Fibroblast of skin of abdomen (primary cell): ENCODE measurements at regions not wholly inside any gene's neighbourhood (a gene's known extent, or its start where the extent isn't known, plus 50 kb on each side); places are given as distances from the start of the nearest gene placed in this dataset.
A peak's percentile ranks its signal among the peaks of the same experiment; 100 is the strongest.

ENCODE experiments used
- DNase-seq: peaks from one replicate; pipeline ENCODE4 v3.0.0-alpha.2; 2013

GRCh38 chr14:51145246-51145645, 50.3 kb upstream of the TRIM9 start:
- peak; percentile 4 for DNase-seq

- DNase-seq, result no peak
Measured at GRCh38 chr14:51147183-51147582, 52.3 kb upstream of the TRIM9 start.

DNA sequence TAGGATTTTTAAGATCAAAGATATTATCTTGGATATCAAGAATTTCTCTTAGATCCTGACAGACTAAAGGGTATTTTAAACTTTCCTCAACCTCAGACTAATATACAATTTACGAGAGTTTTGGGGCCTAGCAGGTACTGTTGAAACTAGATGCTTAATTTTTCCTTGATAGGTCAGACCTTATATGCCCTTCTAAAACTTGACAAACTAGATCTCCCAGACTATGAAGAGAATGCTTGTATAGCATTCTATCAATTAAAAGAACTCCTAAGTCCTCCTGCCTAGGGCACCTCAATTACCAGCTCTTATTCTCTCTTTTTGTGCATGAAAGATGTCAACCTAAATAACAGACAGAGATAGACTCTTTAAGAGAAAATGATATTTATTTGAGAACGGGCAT, 60.4 kb upstream of the TRIM9 start:
- no peak for DNase-seq

DNA sequence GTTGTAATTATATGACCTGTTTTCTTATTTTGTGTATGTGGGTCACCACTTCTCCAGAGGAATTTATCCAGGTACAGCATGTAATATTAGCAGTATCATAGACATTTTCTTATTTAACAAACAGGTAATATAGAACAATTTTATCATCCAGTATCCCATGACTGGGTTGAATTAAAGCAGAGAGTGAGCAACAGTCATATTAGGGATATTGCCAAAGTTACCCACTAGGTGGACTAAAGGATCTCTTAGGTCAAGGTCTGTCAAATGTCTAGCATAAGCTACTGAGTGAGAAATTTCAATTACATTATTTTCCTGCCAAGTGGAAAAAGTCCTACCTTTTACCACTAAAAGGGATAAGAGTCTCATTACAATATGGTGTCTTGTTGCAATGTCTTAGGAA, 62.1 kb upstream of the TRIM9 start:
- no peak for DNase-seq

DNA sequence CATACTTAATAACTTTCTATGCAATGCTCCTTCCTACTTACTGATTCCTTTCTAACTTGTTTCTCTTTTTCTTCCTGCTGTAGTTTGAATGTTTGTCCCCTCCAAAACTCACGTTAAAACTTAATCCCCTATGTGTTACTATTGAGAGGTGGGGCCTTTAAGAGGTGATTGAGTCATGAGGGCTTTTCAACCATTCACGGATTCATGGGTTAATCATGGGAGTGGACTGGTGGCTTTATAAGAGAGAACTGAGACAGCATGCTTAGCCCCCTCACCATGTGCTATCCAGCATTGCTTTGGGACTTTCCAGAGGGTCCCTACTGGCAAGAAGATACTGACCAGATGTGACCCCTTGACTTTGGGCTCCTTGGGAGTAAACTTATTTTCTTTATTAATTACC, 66.0 kb upstream of the TRIM9 start:
- DNase-seq, result no peak

GRCh38 chr14:51165415-51165814, 70.5 kb upstream of the TRIM9 start:
- DNase-seq, result no peak

DNA sequence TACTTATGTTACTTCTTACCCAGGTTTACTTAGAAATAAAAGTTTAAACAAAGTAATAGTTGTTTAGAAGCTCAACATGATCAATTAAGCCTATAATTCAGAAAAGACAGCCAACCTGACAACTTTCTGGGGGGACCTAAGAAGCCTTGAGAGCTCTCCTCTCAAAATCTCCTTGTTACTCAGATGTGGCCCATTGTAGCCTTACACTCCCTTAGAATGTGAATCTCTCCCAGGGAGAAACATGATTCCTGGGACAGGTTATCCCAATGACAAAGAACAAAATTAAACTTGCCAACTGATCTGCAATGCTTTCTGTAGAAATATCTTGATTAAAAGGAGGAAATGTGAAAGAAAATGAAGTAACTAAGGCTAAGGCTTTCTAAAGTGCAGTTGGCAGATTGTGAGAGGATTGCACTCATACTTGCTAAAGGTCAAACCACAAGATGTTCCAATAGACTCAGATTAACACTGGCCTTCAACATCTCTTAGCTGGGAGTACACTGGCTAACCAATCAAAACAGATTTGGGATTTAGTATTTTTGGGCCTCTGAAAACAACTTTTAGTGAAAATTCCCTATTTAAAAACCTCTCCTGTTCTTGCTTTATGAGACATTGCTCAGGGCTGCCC, 72.3 kb upstream of the TMX1 start:
- peak; percentile 12 for DNase-seq

GRCh38 chr14:51168215-51168613, 71.8 kb upstream of the TMX1 start:
- DNase-seq, result no peak

DNA sequence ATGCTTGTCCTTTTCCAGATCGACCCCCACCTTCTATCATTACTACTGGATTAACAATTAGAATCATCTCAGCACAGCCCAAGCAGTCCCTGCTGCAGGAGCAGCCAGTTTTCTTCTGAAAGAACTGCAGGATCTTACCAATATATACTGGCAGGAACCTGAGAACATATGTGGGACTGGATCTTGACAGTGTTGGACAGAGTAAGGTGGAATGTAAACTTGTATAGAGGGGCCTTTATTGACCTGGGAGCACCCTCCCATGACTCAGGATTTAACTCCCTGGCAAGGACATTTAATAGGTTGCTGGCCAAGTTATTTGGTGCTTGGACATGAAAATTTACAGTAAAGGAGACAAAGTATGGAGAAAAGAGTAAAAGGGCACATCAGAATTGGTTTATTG, 66.2 kb upstream of the TMX1 start:
- DNase-seq, result no peak

GRCh38 chr14:51176839-51177238, 63.2 kb upstream of the TMX1 start:
- peak; percentile 4 for DNase-seq

GRCh38 chr14:51180577-51180976, 59.5 kb upstream of the TMX1 start:
- DNase-seq, result no peak

- DNase-seq, result peak; percentile 4
Measured at GRCh38 chr14:51182131-51182565, 57.9 kb upstream of the TMX1 start.

- DNase-seq, result no peak
Measured at GRCh38 chr14:51185180-51185579, 54.9 kb upstream of the TMX1 start.

DNA sequence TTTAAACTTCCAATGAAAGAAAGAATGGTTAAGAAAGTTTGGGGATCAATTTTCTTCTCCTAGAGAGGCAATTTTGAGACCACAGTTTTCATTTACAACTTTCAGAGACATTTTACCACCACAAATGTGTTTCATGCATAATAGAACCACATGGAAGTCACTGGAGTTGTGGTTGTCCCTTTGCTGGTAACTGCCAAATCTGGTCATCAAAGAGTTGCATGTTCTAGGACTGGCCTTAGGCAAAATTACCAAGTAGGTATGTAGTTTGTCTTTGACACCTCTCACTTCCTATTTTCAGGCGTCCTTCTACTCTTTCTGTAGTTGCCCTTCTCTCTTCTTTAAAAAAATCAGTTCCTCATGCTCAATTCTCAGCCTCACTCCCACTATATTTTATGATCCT, 54.3 kb upstream of the TMX1 start:
- no peak for DNase-seq

DNA sequence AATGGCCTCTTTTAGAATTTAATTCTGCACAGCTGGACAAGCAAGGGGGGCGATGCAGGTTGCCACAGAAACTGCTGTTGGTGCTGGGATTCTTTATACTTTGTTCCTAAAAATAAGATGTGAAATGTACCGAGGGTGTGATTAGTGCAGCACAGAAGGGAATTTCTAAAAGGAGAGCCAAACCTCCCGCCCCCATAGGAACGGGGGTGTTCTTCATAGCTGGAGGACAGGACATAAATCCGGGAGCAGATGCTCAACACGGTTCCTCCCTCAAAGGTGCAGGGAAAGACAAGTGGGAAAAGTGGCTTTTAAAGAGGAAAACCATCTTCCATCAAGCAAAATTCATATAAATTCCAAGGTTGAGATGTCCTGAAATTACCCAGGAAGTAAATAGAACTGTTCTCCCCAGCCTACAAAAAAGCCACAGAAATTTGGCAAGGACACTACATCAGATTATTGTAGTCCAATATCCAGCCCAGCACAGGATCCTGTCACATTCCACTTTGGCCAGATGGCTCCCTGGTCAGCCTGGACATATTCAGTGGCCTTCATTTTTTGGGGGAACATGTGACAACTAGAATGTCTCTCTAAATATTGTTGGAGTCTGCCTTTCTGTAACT, 51.4 kb upstream of the TMX1 start:
- peak; percentile 3 for DNase-seq

- no peak for DNase-seq
Measured at GRCh38 chr14:51189600-51190376, 50.3 kb upstream of the TMX1 start.
